ENCODE measurements at regions not wholly inside any gene's neighbourhood (a gene's known extent, or its start where the extent isn't known, plus 50 kb on each side); places are given as distances from the start of the nearest gene placed in this dataset.

DNA sequence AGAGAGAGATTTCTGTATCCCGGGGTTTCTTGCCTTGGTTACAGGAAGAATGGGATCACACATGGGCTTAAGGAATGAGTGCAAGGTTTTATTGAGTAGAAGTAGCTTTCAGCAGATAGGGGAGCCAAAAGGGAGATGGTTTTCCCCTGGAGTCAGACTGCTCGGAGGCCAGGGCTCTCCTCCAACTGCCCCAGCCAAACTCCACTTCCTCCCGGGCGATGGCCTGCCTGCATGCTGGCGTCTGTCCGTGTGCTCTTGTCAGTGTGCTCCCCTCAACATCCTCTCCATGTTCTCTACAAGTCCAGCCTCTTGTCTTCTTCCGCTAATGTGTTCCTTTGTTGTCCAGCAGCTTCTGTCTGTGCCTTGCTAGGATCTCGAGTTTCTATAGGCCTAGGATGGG lies 421.3 kb upstream of the ADGRL2 start:
- DNase-seq: no peak

GRCh38 chr1:81377406-81377805 lies 423.3 kb upstream of the ADGRL2 start:
- no peak for DNase-seq

DNA sequence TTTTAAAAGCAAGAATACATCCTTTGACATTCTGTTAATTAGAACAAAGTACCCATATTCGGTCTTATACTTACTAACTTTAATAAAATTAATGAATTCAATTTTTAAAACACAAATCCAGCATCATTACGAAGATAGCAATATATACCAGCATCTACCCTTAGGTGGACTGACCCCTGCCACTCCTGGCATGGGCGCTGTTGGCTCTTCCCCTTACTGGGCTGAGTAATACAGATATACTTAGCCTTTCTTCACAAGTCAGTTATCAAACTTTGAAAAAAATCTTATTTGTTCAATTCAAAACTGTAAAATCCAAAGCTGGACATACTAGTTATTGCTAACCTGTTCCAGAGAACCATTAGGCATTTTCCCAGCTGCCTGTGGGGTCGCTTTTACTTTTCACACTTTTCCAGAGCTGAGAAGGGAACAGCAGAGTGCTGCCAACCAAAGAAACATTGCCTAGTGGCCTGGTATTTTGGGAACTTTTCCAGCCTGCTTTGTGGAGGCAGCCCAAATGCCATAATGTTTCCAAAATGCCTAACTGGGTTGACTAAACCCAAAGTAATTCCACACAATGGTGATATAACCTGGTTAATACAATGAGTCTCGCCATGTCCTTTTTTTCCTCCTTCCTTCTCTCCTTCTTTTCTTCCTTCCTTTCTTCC lies 424.7 kb upstream of the ADGRL2 start:
- no peak for DNase-seq

DNA sequence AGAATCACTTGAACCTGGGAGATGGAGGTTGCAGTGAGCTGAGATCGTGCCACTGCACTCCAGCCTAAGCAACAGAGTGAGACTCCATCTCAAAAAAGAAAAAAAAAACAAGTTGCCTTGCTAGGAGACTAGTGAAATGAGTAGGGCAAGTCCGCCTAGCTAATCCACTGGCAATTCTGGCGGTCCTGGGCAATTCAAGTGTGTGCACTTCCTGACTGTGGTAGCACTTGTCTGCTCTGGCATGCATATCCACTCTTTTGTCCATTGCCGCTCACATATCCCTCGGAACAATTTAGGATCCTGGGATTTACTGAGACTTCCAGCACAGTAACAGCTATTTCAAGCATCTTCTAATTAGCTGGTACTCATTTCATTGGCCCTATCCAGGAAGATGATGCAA lies 426.3 kb upstream of the ADGRL2 start:
- no peak for DNase-seq

DNA sequence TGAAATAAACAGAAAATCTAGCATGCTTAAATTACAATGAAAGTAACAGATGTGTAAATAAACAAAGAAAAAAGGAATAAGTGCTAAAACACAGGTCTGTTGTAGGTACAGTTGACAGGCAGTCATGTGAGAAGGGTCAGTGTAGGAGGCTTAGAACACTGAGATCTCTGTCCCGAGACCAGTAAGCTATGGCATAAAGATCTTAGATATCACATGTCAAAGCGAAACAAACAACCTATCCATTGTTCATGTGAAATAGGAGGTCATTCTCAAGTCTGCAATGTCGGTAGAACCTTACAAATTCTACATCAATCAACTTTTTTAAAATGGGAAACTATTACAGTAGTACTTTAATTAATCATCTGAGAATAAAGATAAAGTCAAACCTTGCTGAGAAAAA lies 428.9 kb upstream of the ADGRL2 start:
- DNase-seq: no peak

DNA sequence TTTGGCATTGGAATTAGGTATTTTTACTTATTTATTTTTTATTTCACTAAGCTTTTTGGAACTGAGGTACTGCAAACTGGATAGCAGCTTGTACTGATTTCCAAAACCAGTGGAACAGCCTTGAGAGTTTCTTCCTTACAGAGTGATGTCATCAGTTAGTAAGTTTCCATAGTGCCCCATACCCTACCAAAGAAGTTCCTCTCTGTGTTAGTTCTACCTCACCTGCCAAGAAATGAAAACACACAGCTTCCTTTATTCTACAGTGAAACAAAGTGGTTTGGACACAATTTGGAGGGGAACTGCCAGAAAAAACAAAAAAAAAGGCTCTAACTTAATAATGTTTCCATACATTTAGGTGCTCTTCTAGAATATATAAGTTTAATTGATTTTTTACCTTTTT lies 430.9 kb upstream of the ADGRL2 start:
- DNase-seq: no peak

GRCh38 chr1:81366173-81366572 lies 434.6 kb upstream of the ADGRL2 start:
- no peak for DNase-seq

DNA sequence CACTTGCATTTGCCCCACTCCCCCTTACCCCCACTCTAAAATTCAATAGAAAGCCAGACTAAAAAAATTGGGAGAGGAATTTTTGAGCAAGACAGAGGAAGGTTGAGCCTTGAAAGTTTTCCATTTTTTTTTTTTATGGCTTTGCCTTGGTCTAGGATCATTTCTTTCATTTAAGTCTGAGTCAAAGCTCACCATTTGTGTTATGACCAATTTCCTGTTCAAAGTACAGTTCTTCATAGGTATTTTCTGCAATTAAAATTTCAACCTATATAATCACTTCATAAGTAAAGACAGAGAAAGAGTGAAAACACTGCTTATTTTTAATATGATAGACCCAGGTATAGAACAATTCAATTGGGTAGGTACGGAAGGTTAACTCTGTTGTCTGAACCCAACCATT lies 436.6 kb upstream of the ADGRL2 start:
- DNase-seq: no peak

- DNase-seq: no peak
Observed at GRCh38 chr1:81358151-81358550, 442.6 kb upstream of the ADGRL2 start.

GRCh38 chr1:81351864-81352263 lies 448.9 kb upstream of the ADGRL2 start:
- no peak for DNase-seq

DNA sequence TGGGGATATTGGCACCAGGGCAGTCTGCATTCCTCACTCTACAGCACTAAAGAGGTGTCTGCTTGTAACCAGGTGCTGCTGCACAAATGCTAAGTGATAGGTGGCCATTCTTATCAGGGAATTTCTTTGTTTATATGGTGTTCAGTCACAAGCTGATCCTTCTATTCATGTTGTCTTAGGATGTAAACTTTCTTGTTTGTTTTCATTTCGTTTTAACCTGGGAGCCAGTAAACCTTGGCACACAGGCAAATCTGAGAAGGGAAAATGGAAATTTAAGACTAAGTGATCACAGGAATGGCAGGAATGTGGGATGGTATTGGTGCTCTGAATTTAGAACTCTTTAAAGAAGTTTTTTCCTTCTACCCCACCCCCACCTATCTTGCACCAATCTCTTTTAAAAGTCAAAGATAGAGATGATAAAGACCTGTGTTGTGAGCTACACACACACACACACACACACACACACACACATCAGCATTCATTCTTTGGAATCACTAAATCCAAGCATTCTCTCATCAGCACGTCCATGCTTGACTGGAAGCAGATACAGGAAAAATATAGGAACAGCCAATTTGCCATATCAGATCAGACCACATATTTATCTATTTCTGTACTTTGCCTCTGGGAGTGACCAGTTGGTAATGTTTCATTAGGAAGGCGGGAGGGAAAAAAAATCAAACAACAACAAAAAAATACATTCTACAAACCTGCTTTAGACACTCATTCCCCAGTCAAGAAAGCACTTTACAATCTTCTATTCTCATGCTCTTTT lies 451.4 kb upstream of the ADGRL2 start:
- no peak for DNase-seq

GRCh38 chr1:81345110-81345509 lies 455.6 kb upstream of the ADGRL2 start:
- DNase-seq: no peak

DNA sequence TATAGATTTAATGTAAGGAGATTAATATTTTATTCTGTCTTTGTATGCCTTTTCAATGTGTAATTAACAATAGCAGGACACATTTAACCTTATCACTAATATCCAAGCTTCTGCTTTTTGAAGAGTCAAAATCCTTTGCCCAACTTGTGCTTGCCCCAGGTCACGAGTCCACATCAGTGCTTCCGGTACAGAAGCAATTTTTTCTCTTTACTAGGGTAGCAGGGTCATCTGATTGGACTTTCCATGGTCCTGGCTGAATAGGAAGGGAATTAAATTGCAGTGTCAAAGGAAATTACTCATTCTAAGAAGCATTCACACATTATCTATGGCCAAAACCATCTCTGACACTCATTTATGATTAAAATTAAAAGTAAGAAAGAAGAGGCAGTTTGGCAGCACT lies 460.5 kb upstream of the ADGRL2 start:
- peak; percentile 21 for DNase-seq

- no peak for DNase-seq
Observed at GRCh38 chr1:81337226-81337625, 463.5 kb upstream of the ADGRL2 start.

GRCh38 chr1:81335876-81336275 lies 464.9 kb upstream of the ADGRL2 start:
- DNase-seq: no peak

GRCh38 chr1:81330521-81330920 lies 470.2 kb upstream of the ADGRL2 start:
- DNase-seq: no peak

GRCh38 chr1:81330111-81330510 lies 470.6 kb upstream of the ADGRL2 start:
- DNase-seq: no peak

DNA sequence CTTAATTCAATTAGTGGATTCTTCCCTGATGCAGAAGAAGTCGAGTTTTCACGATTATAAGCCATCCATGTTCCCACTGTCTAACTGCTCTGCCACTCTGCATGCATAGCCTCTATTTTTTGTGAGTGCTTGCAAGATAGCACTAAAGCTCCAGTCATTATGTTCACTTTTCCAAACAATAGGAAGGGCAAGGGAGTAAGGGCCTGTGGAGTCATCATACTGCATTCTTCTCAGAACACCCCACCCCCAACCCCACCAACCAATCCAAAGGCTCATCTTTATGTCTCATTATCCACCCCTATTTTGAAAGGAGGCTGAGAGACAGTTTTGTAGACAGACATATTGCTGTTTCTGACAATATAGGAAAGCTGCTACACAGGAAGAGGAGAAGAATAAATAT lies 471.7 kb upstream of the ADGRL2 start:
- DNase-seq: no peak

DNA sequence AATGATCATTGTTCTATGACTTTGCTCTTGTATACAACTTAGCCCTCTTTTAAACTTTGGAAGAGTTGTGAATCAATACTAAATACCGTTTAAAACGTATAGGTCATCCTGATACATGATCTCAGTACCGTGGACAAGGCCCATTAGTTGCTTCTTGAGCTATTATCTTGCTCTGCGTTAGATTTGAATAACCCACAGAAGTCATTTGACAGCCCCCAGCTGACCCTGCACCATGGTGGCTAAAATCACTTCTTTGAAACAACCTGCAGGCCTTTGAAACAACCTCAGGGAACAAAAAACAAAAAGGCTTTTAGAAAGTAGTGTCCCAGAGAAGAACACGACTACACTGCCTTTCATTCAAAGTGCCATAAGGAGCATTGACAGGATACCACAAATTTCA lies 473.0 kb upstream of the ADGRL2 start:
- no peak for DNase-seq

GRCh38 chr1:81327103-81327710 lies 473.5 kb upstream of the ADGRL2 start:
- no peak for DNase-seq

DNA sequence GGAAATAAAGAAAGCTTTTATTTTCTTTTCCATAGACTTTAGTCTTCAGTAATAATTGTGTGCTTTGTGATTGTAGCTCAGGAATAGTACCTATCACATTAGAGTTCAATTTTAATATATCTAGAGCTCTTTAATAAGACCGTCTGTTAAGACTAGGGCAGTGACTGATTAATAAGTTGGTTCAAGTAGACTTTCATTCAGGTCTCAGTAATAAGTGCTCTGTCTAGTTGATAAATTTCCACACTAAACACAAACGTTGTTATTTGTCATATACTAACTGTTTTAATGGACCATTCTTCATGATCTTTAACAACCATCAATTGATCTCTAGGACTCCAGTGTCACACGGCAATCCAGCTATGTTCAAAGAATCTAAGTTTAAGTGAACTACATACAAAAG lies 474.5 kb upstream of the ADGRL2 start:
- DNase-seq: no peak

DNA sequence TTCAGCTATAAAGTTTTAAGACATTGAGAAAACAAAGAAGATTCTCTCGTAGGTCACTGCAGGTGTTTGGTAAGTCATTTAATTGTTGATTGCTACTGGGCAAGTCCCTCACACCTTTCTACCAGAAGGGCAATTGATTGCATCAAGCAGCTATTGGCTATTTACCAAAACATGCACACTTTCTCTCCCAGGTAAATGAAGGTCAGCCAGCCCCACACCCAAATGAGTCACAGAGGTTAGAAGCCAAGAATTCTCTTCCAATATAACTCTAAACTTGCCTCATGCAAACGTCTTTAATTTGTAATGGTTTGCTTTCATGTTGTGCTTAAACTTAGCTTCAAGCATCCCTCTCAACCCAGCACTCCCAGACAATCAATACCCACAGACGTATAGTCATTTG lies 475.3 kb upstream of the ADGRL2 start:
- DNase-seq: no peak

- no peak for DNase-seq
Observed at GRCh38 chr1:81323862-81324261, 476.9 kb upstream of the ADGRL2 start.

- no peak for DNase-seq
Observed at GRCh38 chr1:81317191-81317590, 483.5 kb upstream of the ADGRL2 start.

Data from suppressor macrophage treated with lipopolysaccharide for 4 hours (primary cell).